IMR-90 (cell line): ENCODE measurements at regions not wholly inside any gene's neighbourhood (a gene's known extent, or its start where the extent isn't known, plus 50 kb on each side); places are given as distances from the start of the nearest gene placed in this dataset.

ENCODE experiments used
- ATAC-seq: fragments of 200-7000 bp; cut with Tn5 transposase; 2 replicates; pipeline ENCODE4 v1.9.1; 2020; ENCODE audit warnings: low read depth, mild to moderate bottlenecking, moderate library complexity
- BruUV-seq: library from RNA; stranded (reverse); fragments of 400-500 nt; replicated peaks from 2 replicates; lab custom pipeline; 2021; lab: Mats Ljungman, UMichigan
- CTCF ChIA-PET: fragments of 300-600 bp; formaldehyde crosslinking; extraction: SDS; loops from one replicate; lab custom pipeline; 2021; ENCODE audit warnings: antibody characterized with exemption; lab: Yijun Ruan, JAX
- POLR2A ChIA-PET: fragments of 300-600 bp; sonication (Branson Sonifier 250); formaldehyde crosslinking; loops from one replicate; lab custom pipeline; 2022; ENCODE audit warnings: antibody characterized with exemption; ENCODE audit not compliant: unreplicated experiment; lab: Charles Lee
- DNase-seq: peaks from one replicate; pipeline ENCODE4 v3.0.0; 2013
- H2AFZ ChIP-seq: replicated peaks from 2 replicates; pipeline ENCODE3; 2013; ENCODE audit warnings: low read length, mild to moderate bottlenecking; ENCODE audit not compliant: poor library complexity
- H2AK5ac ChIP-seq: 2 replicates; pipeline ENCODE4 v1.6.1; 2013; ENCODE audit warnings: low read depth, low read length, inconsistent platforms
- H2AK9ac ChIP-seq: replicated peaks from 2 replicates; pipeline ENCODE3; 2013; ENCODE audit warnings: mild to moderate bottlenecking, low read depth, low read length, moderate library complexity; ENCODE audit not compliant: poor library complexity
- H2BK120ac ChIP-seq: 2 replicates; pipeline ENCODE4 v1.6.1; 2013; ENCODE audit warnings: low read depth, low read length, inconsistent platforms
- H2BK15ac ChIP-seq: 3 replicates; pipeline ENCODE4 v1.6.1; 2013; ENCODE audit warnings: low read depth, low read length, inconsistent platforms
- H2BK20ac ChIP-seq: 2 replicates; pipeline ENCODE4 v1.6.1; 2013; ENCODE audit warnings: low read depth, mild to moderate bottlenecking, inconsistent platforms, low read length, moderate library complexity
- H2BK5ac ChIP-seq: 2 replicates; pipeline ENCODE4 v1.6.1; 2013; ENCODE audit warnings: mild to moderate bottlenecking, low read depth, low read length, inconsistent platforms; ENCODE audit not compliant: poor library complexity, severe bottlenecking
- H3K14ac ChIP-seq: replicated peaks from 2 replicates; pipeline ENCODE4 v1.6.1; 2013; ENCODE audit warnings: low read depth, low read length, inconsistent platforms
- H3K18ac ChIP-seq: 2 replicates; pipeline ENCODE4 v1.6.1; 2013; ENCODE audit warnings: low read depth, low read length, control low read depth
- H3K23ac ChIP-seq: 2 replicates; pipeline ENCODE4 v1.6.1; 2013; ENCODE audit warnings: low read depth, low read length, inconsistent platforms
- H3K27ac ChIP-seq: 2 replicates; pipeline ENCODE4 v1.5.1; 2013; ENCODE audit warnings: mild to moderate bottlenecking, control low read depth, low read length; ENCODE audit not compliant: insufficient read depth
- H3K27me3 ChIP-seq: 2 replicates; pipeline ENCODE4 v1.6.1; 2013; ENCODE audit warnings: low read length; ENCODE audit not compliant: control insufficient read depth, insufficient read depth
- H3K36me3 ChIP-seq: 2 replicates; pipeline ENCODE4 v1.6.1; 2013; ENCODE audit warnings: low read length, mixed read lengths; ENCODE audit not compliant: control insufficient read depth, insufficient read depth
- H3K4ac ChIP-seq: 2 replicates; pipeline ENCODE4 v1.6.1; 2013; ENCODE audit warnings: low read depth, low read length, inconsistent platforms
- H3K4me1 ChIP-seq: 2 replicates; pipeline ENCODE4 v1.6.1; 2013; ENCODE audit warnings: low read length, mixed read lengths; ENCODE audit not compliant: control insufficient read depth, insufficient read depth
- H3K4me2 ChIP-seq: 2 replicates; pipeline ENCODE4 v1.6.1; 2013; ENCODE audit warnings: low read depth, mild to moderate bottlenecking, control low read depth, low read length, moderate library complexity
- H3K4me3 ChIP-seq: 2 replicates; pipeline ENCODE4 v1.5.1; 2013; ENCODE audit warnings: low read depth, mild to moderate bottlenecking, control low read depth, low read length, moderate library complexity; ENCODE audit not compliant: insufficient read depth
- H3K56ac ChIP-seq: 2 replicates; pipeline ENCODE4 v1.6.1; 2013; ENCODE audit warnings: low read length, inconsistent platforms; ENCODE audit not compliant: insufficient read depth; ENCODE audit errors: extremely low read depth
- H3K79me1 ChIP-seq, 2 experiments: 2 replicates each; pipeline ENCODE4 v1.6.1; 2013; ENCODE audit warnings: low read length in 2 of 2, inconsistent platforms in 1 of 2, low read depth in 1 of 2
- H3K9ac ChIP-seq: 2 replicates; pipeline ENCODE4 v1.6.1; 2013; ENCODE audit warnings: low read depth, low read length, control low read depth
- H3K9me1 ChIP-seq: 2 replicates; pipeline ENCODE4 v1.6.1; 2013; ENCODE audit warnings: low read length, inconsistent platforms; ENCODE audit not compliant: insufficient read depth
- H3K9me3 ChIP-seq: 2 replicates; pipeline ENCODE4 v1.6.1; 2013; ENCODE audit warnings: low read length; ENCODE audit not compliant: control insufficient read depth, insufficient read depth
- H4K20me1 ChIP-seq: 2 replicates; pipeline ENCODE4 v1.6.1; 2013; ENCODE audit warnings: low read length, inconsistent platforms; ENCODE audit not compliant: insufficient read depth
- H4K5ac ChIP-seq: 2 replicates; pipeline ENCODE4 v1.6.1; 2013; ENCODE audit warnings: mild to moderate bottlenecking, low read depth, low read length, control low read depth
- H4K8ac ChIP-seq, 2 experiments: 2 replicates each; pipeline ENCODE4 v1.6.1; 2013; ENCODE audit warnings: low read depth in 2 of 2, low read length in 2 of 2, control low read depth in 1 of 2, inconsistent platforms in 1 of 2
- H4K91ac ChIP-seq: 2 replicates; pipeline ENCODE4 v1.6.1; 2013; ENCODE audit warnings: low read depth, low read length, inconsistent platforms; ENCODE audit not compliant: insufficient read depth
- BHLHE40 ChIP-seq: fragments of 150-350 bp; IDR thresholded peaks from 2 replicates; pipeline ENCODE4 v1.6.1; 2016; ENCODE audit warnings: mild to moderate bottlenecking, low read depth, low read length
- CEBPB ChIP-seq: IDR thresholded peaks from 2 replicates; pipeline ENCODE4 v1.6.1; 2012; ENCODE audit warnings: low read depth, low read length, improper control_type of control experiment
- CHD1 ChIP-seq: IDR thresholded peaks from 2 replicates; pipeline ENCODE4 v1.6.1; 2012; ENCODE audit warnings: low read depth, low read length, improper control_type of control experiment
- FOS ChIP-seq: fragments of 150-350 bp; IDR thresholded peaks from 2 replicates; pipeline ENCODE4 v1.6.1; 2016; ENCODE audit warnings: low read depth, low read length
- MAFK ChIP-seq: IDR thresholded peaks from 2 replicates; pipeline ENCODE4 v1.6.1; 2012; ENCODE audit warnings: low read depth, low read length, improper control_type of control experiment
- MAZ ChIP-seq: IDR thresholded peaks from 2 replicates; pipeline ENCODE4 v1.6.1; 2012; ENCODE audit warnings: low read depth, mild to moderate bottlenecking, low read length, improper control_type of control experiment, moderate library complexity, borderline replicate concordance
- MXI1 ChIP-seq: IDR thresholded peaks from 2 replicates; pipeline ENCODE4 v1.6.1; 2012; ENCODE audit warnings: low read depth, mild to moderate bottlenecking, low read length, moderate library complexity, borderline replicate concordance
- NFE2L2 ChIP-seq: fragments of 150-350 bp; IDR thresholded peaks from 2 replicates; pipeline ENCODE4 v1.6.1; 2016; ENCODE audit warnings: low read depth, mild to moderate bottlenecking, low read length
- POLR2A ChIP-seq: IDR thresholded peaks from 2 replicates; pipeline ENCODE4 v1.6.1; 2012; ENCODE audit warnings: mild to moderate bottlenecking, low read depth, low read length
- RAD21 ChIP-seq: IDR thresholded peaks from 2 replicates; pipeline ENCODE4 v1.6.1; 2012; ENCODE audit warnings: low read length, improper control_type of control experiment
- RCOR1 ChIP-seq: IDR thresholded peaks from 2 replicates; pipeline ENCODE4 v1.6.1; 2012; ENCODE audit warnings: mild to moderate bottlenecking, low read length, improper control_type of control experiment; ENCODE audit not compliant: insufficient replicate concordance
- RFX5 ChIP-seq: IDR thresholded peaks from 2 replicates; pipeline ENCODE4 v1.8.0; 2012; ENCODE audit warnings: low read depth, mild to moderate bottlenecking, low read length, moderate library complexity
- SMC3 ChIP-seq: fragments of 150-350 bp; IDR thresholded peaks from 2 replicates; pipeline ENCODE4 v1.6.1; 2016; ENCODE audit warnings: low read depth, mild to moderate bottlenecking, antibody characterized with exemption, low read length, moderate library complexity
- WGBS, 2 experiments: methylation state at CpG; one replicate each; pipeline versions ENCODE4 v1.1.5 to v1.1.7; 2013; ENCODE audit warnings: missing lambda C conversion rate in 2 of 2; ENCODE audit not compliant: insufficient read length in 1 of 2; ENCODE audit errors: extremely low coverage in 2 of 2; 5-methylcytosine and 5-hydroxymethylcytosine counted together
- dilution Hi-C: fragments of 300-500 bp; cut with HindIII; formaldehyde crosslinking; loops from one replicate; pipeline ENCODE4 v1.14.3; 2018; ENCODE audit warnings: low sequenced_read_pairs; ENCODE audit not compliant: unreplicated experiment
- in situ Hi-C: fragments of 300-500 bp; cut with MboI; formaldehyde crosslinking; loops from 3 replicates; pipeline ENCODE4 v1.14.3; 2019; ENCODE audit warnings: low sequenced_read_pairs, inconsistent platforms, mixed read lengths
- intact Hi-C: fragments of 100-400 bp; cut with micrococcal nuclease; formaldehyde crosslinking; loops from 2 replicates; pipeline ENCODE4 v1.10.0; 2022
- TF ChIP-seq, protein P1 (sequence below): fragments of 150-350 bp; IDR thresholded peaks from 2 replicates; pipeline ENCODE4 v1.6.1; 2017; ENCODE audit warnings: mild to moderate bottlenecking, antibody characterized with exemption, low read length, low read depth
- TF ChIP-seq, protein P2 (sequence below): conservative IDR thresholded peaks from 2 replicates; pipeline ENCODE4 v1.5.1; 2012; ENCODE audit warnings: mild to moderate bottlenecking, low read depth, low read length, improper control_type of control experiment
- TF ChIP-seq, protein P3 (sequence below): fragments of 150-350 bp; IDR thresholded peaks from 2 replicates; pipeline ENCODE4 v1.6.1; 2016; ENCODE audit warnings: low read depth, mild to moderate bottlenecking, low read length, moderate library complexity, borderline replicate concordance

DNA sequence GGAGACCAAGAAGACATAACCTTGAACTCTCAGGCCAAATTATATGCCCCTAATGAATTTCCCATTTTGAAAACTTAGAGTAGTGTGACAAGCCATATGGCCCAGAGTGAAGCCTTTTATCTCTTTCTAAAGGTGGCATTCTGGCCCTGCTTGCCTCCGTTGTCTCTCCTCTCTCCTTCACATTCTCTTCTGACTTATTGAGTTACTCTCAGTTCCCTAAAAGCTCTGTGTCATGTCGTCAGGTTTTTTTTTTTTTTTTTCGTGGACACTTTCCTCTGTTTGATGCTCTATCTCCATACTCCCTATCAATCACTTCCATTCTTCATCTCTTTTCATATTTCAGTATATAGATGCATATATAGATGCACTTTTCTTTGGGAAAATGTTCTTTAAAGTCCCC, 128.1 kb upstream of the RPRM start:
- H4K20me1 ChIP-seq = no peaks in the 10 kb centered on the region
- ChIA-PET CTCF (interaction anchor here (0.6 kb wide), 1 partner anchor 971 kb away, joined by 3 read pairs; no protein-coding TSS in a partner anchor), POLR2A (no interaction called here)
- no TSS peak for BruUV-seq
- in situ Hi-C loops = no loop called here
- no peak overlapping the region for H2AFZ ChIP-seq
- no peak overlapping the region for H3K4ac ChIP-seq
- no peak overlapping the region for H2BK120ac ChIP-seq
- no peak overlapping the region for H2BK20ac ChIP-seq
- H3K9me1 ChIP-seq = no peaks in the 10 kb centered on the region
- DNase-seq (no peak), ATAC-seq (no peak)
- dilution Hi-C loops = no loop called here
- no peak overlapping the region for H3K27ac ChIP-seq
- intact Hi-C loops = no loop called here
- no peak overlapping the region for H2BK5ac ChIP-seq
- H4K5ac ChIP-seq = no peak overlapping the region
- H3K27me3 ChIP-seq = no peaks in the 10 kb centered on the region
- no peak overlapping the region for H3K18ac ChIP-seq
- H3K4me2 ChIP-seq = no peak overlapping the region
- WGBS, 2 experiments = no CpG with 5 or more reads among the region's 3 CpGs
- no peak overlapping the region for H4K8ac ChIP-seq
- H3K4me1 ChIP-seq = no peaks in the 10 kb centered on the region
- H3K14ac ChIP-seq = no peak overlapping the region
- no peak overlapping the region for H3K9ac ChIP-seq
- H2AK5ac ChIP-seq = no peak overlapping the region
- H3K9me3 ChIP-seq = peaks cover 4% of the 10 kb centered on the region
- H3K56ac ChIP-seq = no peak overlapping the region
- TF ChIP-seq, protein P1, sequence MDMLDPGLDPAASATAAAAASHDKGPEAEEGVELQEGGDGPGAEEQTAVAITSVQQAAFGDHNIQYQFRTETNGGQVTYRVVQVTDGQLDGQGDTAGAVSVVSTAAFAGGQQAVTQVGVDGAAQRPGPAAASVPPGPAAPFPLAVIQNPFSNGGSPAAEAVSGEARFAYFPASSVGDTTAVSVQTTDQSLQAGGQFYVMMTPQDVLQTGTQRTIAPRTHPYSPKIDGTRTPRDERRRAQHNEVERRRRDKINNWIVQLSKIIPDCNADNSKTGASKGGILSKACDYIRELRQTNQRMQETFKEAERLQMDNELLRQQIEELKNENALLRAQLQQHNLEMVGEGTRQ = no peak
- TF ChIP-seq CEBPB (no peak), RAD21 (no peak), POLR2A (no peak), RFX5 (no peak), FOS (no peak), MXI1 (no peak), SMC3 (no peak), BHLHE40 (no peak), CHD1 (no peak), MAZ (no peak), RCOR1 (no peak), MAFK (no peak), NFE2L2 (no peak)
- TF ChIP-seq, protein P2, sequence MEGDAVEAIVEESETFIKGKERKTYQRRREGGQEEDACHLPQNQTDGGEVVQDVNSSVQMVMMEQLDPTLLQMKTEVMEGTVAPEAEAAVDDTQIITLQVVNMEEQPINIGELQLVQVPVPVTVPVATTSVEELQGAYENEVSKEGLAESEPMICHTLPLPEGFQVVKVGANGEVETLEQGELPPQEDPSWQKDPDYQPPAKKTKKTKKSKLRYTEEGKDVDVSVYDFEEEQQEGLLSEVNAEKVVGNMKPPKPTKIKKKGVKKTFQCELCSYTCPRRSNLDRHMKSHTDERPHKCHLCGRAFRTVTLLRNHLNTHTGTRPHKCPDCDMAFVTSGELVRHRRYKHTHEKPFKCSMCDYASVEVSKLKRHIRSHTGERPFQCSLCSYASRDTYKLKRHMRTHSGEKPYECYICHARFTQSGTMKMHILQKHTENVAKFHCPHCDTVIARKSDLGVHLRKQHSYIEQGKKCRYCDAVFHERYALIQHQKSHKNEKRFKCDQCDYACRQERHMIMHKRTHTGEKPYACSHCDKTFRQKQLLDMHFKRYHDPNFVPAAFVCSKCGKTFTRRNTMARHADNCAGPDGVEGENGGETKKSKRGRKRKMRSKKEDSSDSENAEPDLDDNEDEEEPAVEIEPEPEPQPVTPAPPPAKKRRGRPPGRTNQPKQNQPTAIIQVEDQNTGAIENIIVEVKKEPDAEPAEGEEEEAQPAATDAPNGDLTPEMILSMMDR = no peak
- TF ChIP-seq, protein P3, sequence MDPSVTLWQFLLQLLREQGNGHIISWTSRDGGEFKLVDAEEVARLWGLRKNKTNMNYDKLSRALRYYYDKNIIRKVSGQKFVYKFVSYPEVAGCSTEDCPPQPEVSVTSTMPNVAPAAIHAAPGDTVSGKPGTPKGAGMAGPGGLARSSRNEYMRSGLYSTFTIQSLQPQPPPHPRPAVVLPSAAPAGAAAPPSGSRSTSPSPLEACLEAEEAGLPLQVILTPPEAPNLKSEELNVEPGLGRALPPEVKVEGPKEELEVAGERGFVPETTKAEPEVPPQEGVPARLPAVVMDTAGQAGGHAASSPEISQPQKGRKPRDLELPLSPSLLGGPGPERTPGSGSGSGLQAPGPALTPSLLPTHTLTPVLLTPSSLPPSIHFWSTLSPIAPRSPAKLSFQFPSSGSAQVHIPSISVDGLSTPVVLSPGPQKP = no peak
- H3K79me1 ChIP-seq = no peaks in the 10 kb centered on the region
- no peak overlapping the region for H3K4me3 ChIP-seq
- H4K91ac ChIP-seq = no peak overlapping the region
- no peak overlapping the region for H3K23ac ChIP-seq
- no peaks in the 10 kb centered on the region for H3K36me3 ChIP-seq
- no peak overlapping the region for H2AK9ac ChIP-seq
- no peak overlapping the region for H2BK15ac ChIP-seq
